ENCODE measurements at regions not wholly inside any gene's neighbourhood (a gene's known extent, or its start where the extent isn't known, plus 50 kb on each side); places are given as distances from the start of the nearest gene placed in this dataset.
"Not testable (repeated sequence)": the region's sequence is repeated elsewhere in the genome, so short reads cannot be mapped to it uniquely, and the experiment has no call there.

GRCh38 chr14:43143106-43143505 is 1364.0 kb downstream of the FSCB start:
- DNase-seq (ENCODE audit: low spot score in 2 of 2): no peak
- no peak overlapping the region for H3K4me3 ChIP-seq (ENCODE audit: low read depth, poor library complexity, severe bottlenecking)
- intact Hi-C loops (cut with DNase I; ENCODE audit: low total_unique reads): no loop called here
- WGBS, 2 donors: 80 to 90% methylated on average over 2 of the region's 2 CpGs
- TF ChIP-seq POLR2A (IDR thresholded peaks at IDR 0.05): no peak
- TF ChIP-seq CTCF (IDR thresholded peaks at IDR 0.05): no peak

GRCh38 chr14:43141636-43142191 is 1365.4 kb downstream of the FSCB start:
- no peak for DNase-seq (ENCODE audit: low spot score in 2 of 2)
- intact Hi-C loops (cut with DNase I; ENCODE audit: low total_unique reads): no loop called here
- TF ChIP-seq POLR2A (IDR thresholded peaks at IDR 0.05): no peak
- TF ChIP-seq CTCF (IDR thresholded peaks at IDR 0.05): no peak
- WGBS, 2 donors: 91 to 95% methylated on average over 17 of the region's 17 CpGs
- H3K4me3 ChIP-seq (ENCODE audit: low read depth, poor library complexity, severe bottlenecking): no peak overlapping the region

- no peak overlapping the region for H3K4me3 ChIP-seq (ENCODE audit: low read depth, poor library complexity, severe bottlenecking)
- WGBS, 2 donors: 60 to 82% methylated on average over 2 of the region's 2 CpGs
- TF ChIP-seq CTCF (IDR thresholded peaks at IDR 0.05): no peak
- no peak for TF ChIP-seq POLR2A (IDR thresholded peaks at IDR 0.05)
- no peak for DNase-seq (ENCODE audit: low spot score in 2 of 2)
- intact Hi-C loops (cut with DNase I; ENCODE audit: low total_unique reads): no loop called here
These were observed 1366.6 kb downstream of the FSCB start for GRCh38 chr14:43140453-43140852.

- 82 to 84% methylated on average over 11 to 16 of the region's 23 CpGs for WGBS, 2 donors
- intact Hi-C loops (cut with DNase I; ENCODE audit: low total_unique reads): no loop called here
- DNase-seq (ENCODE audit: low spot score in 2 of 2): peak in 1 of 2 donors; percentile 65
These were observed 1371.1 kb downstream of the FSCB start for GRCh38 chr14:43135877-43136411.

GRCh38 chr14:43132441-43132840 is 1374.6 kb downstream of the FSCB start:
- TF ChIP-seq POLR2A (IDR thresholded peaks at IDR 0.05) (no peak), CTCF (IDR thresholded peaks at IDR 0.05) (no peak)
- intact Hi-C loops (cut with DNase I; ENCODE audit: low total_unique reads): no loop called here
- H3K4me3 ChIP-seq (ENCODE audit: low read depth, poor library complexity, severe bottlenecking): no peak overlapping the region
- WGBS, 2 donors: 57 to 71% methylated on average over 1 of the region's 1 CpG
- DNase-seq (ENCODE audit: low spot score in 2 of 2): no peak

More at GRCh38 chr14:43135877-43136411, 1371.1 kb downstream of the FSCB start:
- H3K4me3 ChIP-seq (ENCODE audit: low read depth, poor library complexity, severe bottlenecking): no peak overlapping the region
- TF ChIP-seq CTCF (IDR thresholded peaks at IDR 0.05) (no peak), POLR2A (IDR thresholded peaks at IDR 0.05) (no peak)

GRCh38 chr14:43128429-43128828 is 1378.7 kb downstream of the FSCB start:
- intact Hi-C loops (cut with DNase I; ENCODE audit: low total_unique reads); H3K4me3 ChIP-seq (ENCODE audit: low read depth, poor library complexity, severe bottlenecking); DNase-seq (ENCODE audit: low spot score in 2 of 2): not testable (repeated sequence)
- WGBS, 2 donors: 94 to 100% methylated on average over 1 of the region's 1 CpG

- H3K4me3 ChIP-seq (ENCODE audit: low read depth, poor library complexity, severe bottlenecking); DNase-seq (ENCODE audit: low spot score in 2 of 2): not testable (repeated sequence)
- 95 to 96% methylated on average over 3 of the region's 3 CpGs for WGBS, 2 donors
These were observed 1379.2 kb downstream of the FSCB start for GRCh38 chr14:43127874-43128273.

More at GRCh38 chr14:43127874-43128273, 1379.2 kb downstream of the FSCB start:
- intact Hi-C loops (cut with DNase I; ENCODE audit: low total_unique reads): not testable (repeated sequence)

Data from lower leg skin (tissue), 4 donors.